ENCODE measurements at regions not wholly inside any gene's neighbourhood (a gene's known extent, or its start where the extent isn't known, plus 50 kb on each side); places are given as distances from the start of the nearest gene placed in this dataset.

GRCh38 chr10:78464118-78464855 lies 430.6 kb downstream of the RPS24 start:
- TF ChIP-seq EZH2phosphoT487 (IDR thresholded peaks at IDR 0.05; ENCODE audit: borderline replicate concordance, low read depth, low read length) = no peak
- no peak for TF ChIP-seq CTCF (conservative IDR thresholded peaks at IDR 0.05; ENCODE audit: low read length)
- no peaks in the 10 kb centered on the region for H3K4me1 ChIP-seq (ENCODE audit: insufficient read depth, low read length, poor library complexity, severe bottlenecking)
- H3K4me3 ChIP-seq (ENCODE audit: low read depth, low read length, poor library complexity, severe bottlenecking) = no peak overlapping the region
- intact Hi-C loops (cut with micrococcal nuclease; ENCODE audit: unreplicated experiment) = no loop called here
- no TSS peak for BruUV-seq (replicated peaks)
- DNase-seq (ENCODE audit: low spot score) = no peak
- ChIA-PET POLR2A (interaction anchor here (0.9 kb wide), 1 partner anchor 52 kb away, joined by 3 read pairs; no protein-coding TSS in a partner anchor), CTCF (ENCODE audit: unreplicated experiment) (no interaction called here)
- no peaks in the 10 kb centered on the region for H4K20me1 ChIP-seq (ENCODE audit: insufficient read depth, low read length)
- no peaks in the 10 kb centered on the region for H3K36me3 ChIP-seq (ENCODE audit: insufficient read depth, low read length)
- H3K4me2 ChIP-seq (ENCODE audit: low read length) = no peak overlapping the region
- H3K9me3 ChIP-seq (ENCODE audit: low read length) = no peaks in the 10 kb centered on the region
- H2AFZ ChIP-seq (ENCODE audit: low read length) = no peak overlapping the region
- no peaks in the 10 kb centered on the region for H3K79me2 ChIP-seq (ENCODE audit: insufficient read depth, low read depth, low read length)
- H3K27ac ChIP-seq (ENCODE audit: low read depth, low read length, poor library complexity, severe bottlenecking) = no peak overlapping the region
- H3K9me2 ChIP-seq (ENCODE audit: insufficient read depth, low read length) = no peaks in the 10 kb centered on the region

- POLR2A ChIA-PET = no interaction called here
- H4K20me1 ChIP-seq (ENCODE audit: insufficient read depth, low read length) = no peaks in the 10 kb centered on the region
- intact Hi-C loops (cut with micrococcal nuclease; ENCODE audit: unreplicated experiment) = no loop called here
- H3K4me2 ChIP-seq (ENCODE audit: low read length) = no peak overlapping the region
- H3K36me3 ChIP-seq (ENCODE audit: insufficient read depth, low read length) = no peaks in the 10 kb centered on the region
- TF ChIP-seq EZH2phosphoT487 (IDR thresholded peaks at IDR 0.05; ENCODE audit: borderline replicate concordance, low read depth, low read length) = no peak
- H3K79me2 ChIP-seq (ENCODE audit: insufficient read depth, low read depth, low read length) = no peaks in the 10 kb centered on the region
- CTCF ChIA-PET (ENCODE audit: unreplicated experiment) = no interaction called here
- BruUV-seq (replicated peaks) = no TSS peak
- no peaks in the 10 kb centered on the region for H3K9me3 ChIP-seq (ENCODE audit: low read length)
- H3K4me3 ChIP-seq (ENCODE audit: low read depth, low read length, poor library complexity, severe bottlenecking) = no peak overlapping the region
- H3K27ac ChIP-seq (ENCODE audit: low read depth, low read length, poor library complexity, severe bottlenecking) = no peak overlapping the region
- H3K9me2 ChIP-seq (ENCODE audit: insufficient read depth, low read length) = no peaks in the 10 kb centered on the region
- H2AFZ ChIP-seq (ENCODE audit: low read length) = no peak overlapping the region
- H3K4me1 ChIP-seq (ENCODE audit: insufficient read depth, low read length, poor library complexity, severe bottlenecking) = no peaks in the 10 kb centered on the region
- DNase-seq (ENCODE audit: low spot score) = no peak
Observed at GRCh38 chr10:78464856-78465267, 431.2 kb downstream of the RPS24 start.

- H2AFZ ChIP-seq (ENCODE audit: low read length) = no peak overlapping the region
- H3K79me2 ChIP-seq (ENCODE audit: insufficient read depth, low read depth, low read length) = no peaks in the 10 kb centered on the region
- CTCF ChIA-PET (ENCODE audit: unreplicated experiment) = no interaction called here
- BruUV-seq (replicated peaks) = no TSS peak
- no peak overlapping the region for H3K4me2 ChIP-seq (ENCODE audit: low read length)
- TF ChIP-seq CTCF (conservative IDR thresholded peaks at IDR 0.05; ENCODE audit: low read length) (no peak), EZH2phosphoT487 (IDR thresholded peaks at IDR 0.05; ENCODE audit: borderline replicate concordance, low read depth, low read length) (no peak)
- intact Hi-C loops (cut with micrococcal nuclease; ENCODE audit: unreplicated experiment) = no loop called here
- POLR2A ChIA-PET = no interaction called here
- no peaks in the 10 kb centered on the region for H3K9me3 ChIP-seq (ENCODE audit: low read length)
- no peaks in the 10 kb centered on the region for H3K9me2 ChIP-seq (ENCODE audit: insufficient read depth, low read length)
- no peaks in the 10 kb centered on the region for H4K20me1 ChIP-seq (ENCODE audit: insufficient read depth, low read length)
- H3K36me3 ChIP-seq (ENCODE audit: insufficient read depth, low read length) = no peaks in the 10 kb centered on the region
- H3K4me3 ChIP-seq (ENCODE audit: low read depth, low read length, poor library complexity, severe bottlenecking) = no peak overlapping the region
- H3K27ac ChIP-seq (ENCODE audit: low read depth, low read length, poor library complexity, severe bottlenecking) = no peak overlapping the region
- no peaks in the 10 kb centered on the region for H3K4me1 ChIP-seq (ENCODE audit: insufficient read depth, low read length, poor library complexity, severe bottlenecking)
- DNase-seq (ENCODE audit: low spot score) = no peak
Observed at GRCh38 chr10:78465431-78465830, 431.8 kb downstream of the RPS24 start.

Measured in OCI-LY7 (cell line).